ENCODE measurements at regions not wholly inside any gene's neighbourhood (a gene's known extent, or its start where the extent isn't known, plus 50 kb on each side); places are given as distances from the start of the nearest gene placed in this dataset.

DNA sequence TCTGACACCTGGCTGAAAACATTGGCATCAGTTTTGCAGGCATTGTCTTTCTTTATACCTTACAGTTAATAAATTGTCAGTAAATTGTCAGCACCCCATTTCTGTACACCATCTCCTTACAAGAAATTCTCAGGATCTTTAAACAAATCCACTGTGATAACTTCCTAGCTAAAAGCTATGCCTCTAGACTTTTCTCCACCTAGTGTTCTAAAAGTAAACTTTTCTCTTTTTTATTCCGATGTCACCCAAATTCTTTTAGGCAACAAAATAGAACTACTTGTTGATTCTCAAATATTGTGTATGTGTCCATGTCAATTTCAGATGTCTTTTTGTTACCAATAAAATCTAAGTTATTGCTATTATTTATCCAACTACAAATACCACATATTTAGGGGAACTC, 617.4 kb upstream of the NRXN1 start (continued):
- TF ChIP-seq ZSCAN16 (tag by site-specific recombination; IDR thresholded peaks at IDR 0.05): no peak
- no peak for TF ChIP-seq ZBTB8A (tag by site-specific recombination; IDR thresholded peaks at IDR 0.05)
- TF ChIP-seq KLF8 (tag by site-specific recombination; IDR thresholded peaks at IDR 0.05): no peak
- no peak for TF ChIP-seq ZNF423 (tag by site-specific recombination; IDR thresholded peaks at IDR 0.05)
- no peak for TF ChIP-seq ZNF610 (tag by site-specific recombination; IDR thresholded peaks at IDR 0.05; ENCODE audit: borderline replicate concordance)

DNA sequence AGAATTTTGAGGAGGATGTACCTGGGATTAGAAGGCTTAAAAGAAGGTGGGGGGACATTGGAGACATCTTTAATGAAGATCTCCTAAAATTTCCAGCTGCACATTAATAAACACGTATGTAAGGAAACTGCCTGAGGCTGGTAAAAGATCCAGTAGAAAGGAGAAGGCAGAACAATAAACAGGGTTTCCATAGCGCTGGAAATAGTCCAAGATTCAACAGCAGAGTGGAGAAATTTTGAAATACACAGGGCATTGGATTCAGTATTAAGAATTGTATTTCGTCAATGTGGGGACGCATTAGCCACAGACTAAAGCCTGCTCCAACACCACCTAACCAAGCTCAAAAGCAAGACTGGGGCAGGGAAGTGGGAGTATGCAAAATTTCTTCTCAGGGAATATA, 606.9 kb upstream of the NRXN1 start:
- POLR2A ChIA-PET: no interaction called here
- Histone ChIP-seq H3K4me3 (ENCODE audit: low read depth, low read length) (no peak overlapping the region), H3K36me3 (ENCODE audit: control insufficient read depth in 2 of 2, insufficient read depth in 1 of 2, low read length in 2 of 2) (no peaks in the 10 kb centered on the region), H3K27ac (ENCODE audit: extremely low read depth, low read depth, low read length) (no peak overlapping the region), H3K9me3 (ENCODE audit: control insufficient read depth, insufficient read depth, low read depth, low read length) (no peaks in the 10 kb centered on the region), H3K4me1 (ENCODE audit: control insufficient read depth, insufficient read depth, low read length) (no peaks in the 10 kb centered on the region)
- TF ChIP-seq ZNF175 (tag by site-specific recombination; IDR thresholded peaks at IDR 0.05): no peak
- CTCF ChIA-PET: no interaction called here

DNA sequence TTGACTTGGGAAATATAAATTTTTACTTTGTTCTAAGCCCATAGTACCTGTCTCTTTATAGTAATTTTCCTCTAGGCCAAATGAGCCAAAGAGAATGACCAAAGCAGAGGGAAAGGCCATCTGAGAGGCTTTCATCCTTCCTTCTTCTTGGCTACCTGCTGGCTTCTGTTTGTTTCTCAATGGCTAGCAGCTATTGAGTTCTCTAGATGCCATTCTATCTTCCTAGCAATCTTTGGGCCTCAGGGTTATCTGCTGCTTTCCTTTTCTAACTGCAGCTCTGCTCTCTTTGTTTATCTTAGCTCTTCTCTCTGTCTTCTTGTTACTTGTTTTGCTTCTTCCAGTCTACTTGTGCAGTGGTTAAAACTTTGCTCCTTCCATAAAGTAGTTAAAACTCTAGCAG, 601.1 kb upstream of the NRXN1 start:
- Histone ChIP-seq H3K36me3 (ENCODE audit: control insufficient read depth in 2 of 2, insufficient read depth in 1 of 2, low read length in 2 of 2) (no peaks in the 10 kb centered on the region), H3K4me1 (ENCODE audit: control insufficient read depth, insufficient read depth, low read length) (no peaks in the 10 kb centered on the region), H3K9me3 (ENCODE audit: control insufficient read depth, insufficient read depth, low read depth, low read length) (no peaks in the 10 kb centered on the region), H3K4me3 (ENCODE audit: low read depth, low read length) (no peak overlapping the region), H3K27ac (ENCODE audit: extremely low read depth, low read depth, low read length) (no peak overlapping the region)
- TF ChIP-seq, protein P1, sequence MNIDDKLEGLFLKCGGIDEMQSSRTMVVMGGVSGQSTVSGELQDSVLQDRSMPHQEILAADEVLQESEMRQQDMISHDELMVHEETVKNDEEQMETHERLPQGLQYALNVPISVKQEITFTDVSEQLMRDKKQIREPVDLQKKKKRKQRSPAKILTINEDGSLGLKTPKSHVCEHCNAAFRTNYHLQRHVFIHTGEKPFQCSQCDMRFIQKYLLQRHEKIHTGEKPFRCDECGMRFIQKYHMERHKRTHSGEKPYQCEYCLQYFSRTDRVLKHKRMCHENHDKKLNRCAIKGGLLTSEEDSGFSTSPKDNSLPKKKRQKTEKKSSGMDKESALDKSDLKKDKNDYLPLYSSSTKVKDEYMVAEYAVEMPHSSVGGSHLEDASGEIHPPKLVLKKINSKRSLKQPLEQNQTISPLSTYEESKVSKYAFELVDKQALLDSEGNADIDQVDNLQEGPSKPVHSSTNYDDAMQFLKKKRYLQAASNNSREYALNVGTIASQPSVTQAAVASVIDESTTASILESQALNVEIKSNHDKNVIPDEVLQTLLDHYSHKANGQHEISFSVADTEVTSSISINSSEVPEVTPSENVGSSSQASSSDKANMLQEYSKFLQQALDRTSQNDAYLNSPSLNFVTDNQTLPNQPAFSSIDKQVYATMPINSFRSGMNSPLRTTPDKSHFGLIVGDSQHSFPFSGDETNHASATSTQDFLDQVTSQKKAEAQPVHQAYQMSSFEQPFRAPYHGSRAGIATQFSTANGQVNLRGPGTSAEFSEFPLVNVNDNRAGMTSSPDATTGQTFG (tag by site-specific recombination; IDR thresholded peaks at IDR 0.05; ENCODE audit: borderline replicate concordance): no peak
- TF ChIP-seq OSR2 (tag by site-specific recombination; IDR thresholded peaks at IDR 0.05): no peak
- no peak for TF ChIP-seq ZNF530 (tag by site-specific recombination; IDR thresholded peaks at IDR 0.05; ENCODE audit: low read depth)
- no peak for TF ChIP-seq ZNF394 (tag by site-specific recombination; IDR thresholded peaks at IDR 0.05; ENCODE audit: borderline replicate concordance)
- TF ChIP-seq, protein P2, sequence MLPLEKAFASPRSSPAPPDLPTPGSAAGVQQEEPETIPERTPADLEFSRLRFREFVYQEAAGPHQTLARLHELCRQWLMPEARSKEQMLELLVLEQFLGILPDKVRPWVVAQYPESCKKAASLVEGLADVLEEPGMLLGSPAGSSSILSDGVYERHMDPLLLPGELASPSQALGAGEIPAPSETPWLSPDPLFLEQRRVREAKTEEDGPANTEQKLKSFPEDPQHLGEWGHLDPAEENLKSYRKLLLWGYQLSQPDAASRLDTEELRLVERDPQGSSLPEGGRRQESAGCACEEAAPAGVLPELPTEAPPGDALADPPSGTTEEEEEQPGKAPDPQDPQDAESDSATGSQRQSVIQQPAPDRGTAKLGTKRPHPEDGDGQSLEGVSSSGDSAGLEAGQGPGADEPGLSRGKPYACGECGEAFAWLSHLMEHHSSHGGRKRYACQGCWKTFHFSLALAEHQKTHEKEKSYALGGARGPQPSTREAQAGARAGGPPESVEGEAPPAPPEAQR (tag by site-specific recombination; IDR thresholded peaks at IDR 0.05): no peak
- TF ChIP-seq BCL11A (tag by site-specific recombination; IDR thresholded peaks at IDR 0.05; ENCODE audit: low read depth): no peak
- TF ChIP-seq ZNF561 (tag by site-specific recombination; IDR thresholded peaks at IDR 0.05; ENCODE audit: borderline replicate concordance): no peak
- no peak for TF ChIP-seq GLI2 (tag by site-specific recombination; IDR thresholded peaks at IDR 0.05; ENCODE audit: borderline replicate concordance, low read depth)
- no peak for TF ChIP-seq ZNF416 (tag by site-specific recombination; IDR thresholded peaks at IDR 0.05)
- TF ChIP-seq ZNF777 (tag by site-specific recombination; IDR thresholded peaks at IDR 0.05; ENCODE audit: borderline replicate concordance): no peak
- TF ChIP-seq ZBTB21 (tag by site-specific recombination; IDR thresholded peaks at IDR 0.05): no peak
- no peak for TF ChIP-seq SETDB1 (IDR thresholded peaks at IDR 0.05; ENCODE audit: insufficient read length, low read length)
- TF ChIP-seq PRDM1 (tag by site-specific recombination; IDR thresholded peaks at IDR 0.05): no peak
- no peak for TF ChIP-seq ZXDB (tag by site-specific recombination; IDR thresholded peaks at IDR 0.05)
- TF ChIP-seq ZNF211 (tag by site-specific recombination; IDR thresholded peaks at IDR 0.05; ENCODE audit: low read depth): no peak
- TF ChIP-seq KLF1 (tag by site-specific recombination; IDR thresholded peaks at IDR 0.05): no peak
- TF ChIP-seq ZEB2 (tag by site-specific recombination; IDR thresholded peaks at IDR 0.05): no peak
- TF ChIP-seq ZNF785 (tag by site-specific recombination; IDR thresholded peaks at IDR 0.05): no peak
- TF ChIP-seq, protein P3, sequence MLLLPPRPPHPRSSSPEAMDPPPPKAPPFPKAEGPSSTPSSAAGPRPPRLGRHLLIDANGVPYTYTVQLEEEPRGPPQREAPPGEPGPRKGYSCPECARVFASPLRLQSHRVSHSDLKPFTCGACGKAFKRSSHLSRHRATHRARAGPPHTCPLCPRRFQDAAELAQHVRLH (tag by site-specific recombination; IDR thresholded peaks at IDR 0.05): no peak
- CTCF ChIA-PET: no interaction called here
- POLR2A ChIA-PET: no interaction called here
